IMR-90 (cell line): ENCODE measurements at regions not wholly inside any gene's neighbourhood (a gene's known extent, or its start where the extent isn't known, plus 50 kb on each side); places are given as distances from the start of the nearest gene placed in this dataset.

ENCODE experiments used
- ATAC-seq: fragments of 200-7000 bp; cut with Tn5 transposase; 2 replicates; pipeline ENCODE4 v1.9.1; 2020; ENCODE audit warnings: low read depth, mild to moderate bottlenecking, moderate library complexity
- BruUV-seq: library from RNA; stranded (reverse); fragments of 400-500 nt; replicated peaks from 2 replicates; lab custom pipeline; 2021; lab: Mats Ljungman, UMichigan
- CTCF ChIA-PET: fragments of 300-600 bp; formaldehyde crosslinking; extraction: SDS; loops from one replicate; lab custom pipeline; 2021; ENCODE audit warnings: antibody characterized with exemption; lab: Yijun Ruan, JAX
- POLR2A ChIA-PET: fragments of 300-600 bp; sonication (Branson Sonifier 250); formaldehyde crosslinking; loops from one replicate; lab custom pipeline; 2022; ENCODE audit warnings: antibody characterized with exemption; ENCODE audit not compliant: unreplicated experiment; lab: Charles Lee
- DNase-seq: peaks from one replicate; pipeline ENCODE4 v3.0.0; 2013
- H2AFZ ChIP-seq: replicated peaks from 2 replicates; pipeline ENCODE3; 2013; ENCODE audit warnings: low read length, mild to moderate bottlenecking; ENCODE audit not compliant: poor library complexity
- H2AK5ac ChIP-seq: 2 replicates; pipeline ENCODE4 v1.6.1; 2013; ENCODE audit warnings: low read depth, low read length, inconsistent platforms
- H2AK9ac ChIP-seq: replicated peaks from 2 replicates; pipeline ENCODE3; 2013; ENCODE audit warnings: mild to moderate bottlenecking, low read depth, low read length, moderate library complexity; ENCODE audit not compliant: poor library complexity
- H2BK120ac ChIP-seq: 2 replicates; pipeline ENCODE4 v1.6.1; 2013; ENCODE audit warnings: low read depth, low read length, inconsistent platforms
- H2BK15ac ChIP-seq: 3 replicates; pipeline ENCODE4 v1.6.1; 2013; ENCODE audit warnings: low read depth, low read length, inconsistent platforms
- H2BK20ac ChIP-seq: 2 replicates; pipeline ENCODE4 v1.6.1; 2013; ENCODE audit warnings: low read depth, mild to moderate bottlenecking, inconsistent platforms, low read length, moderate library complexity
- H2BK5ac ChIP-seq: 2 replicates; pipeline ENCODE4 v1.6.1; 2013; ENCODE audit warnings: mild to moderate bottlenecking, low read depth, low read length, inconsistent platforms; ENCODE audit not compliant: poor library complexity, severe bottlenecking
- H3K14ac ChIP-seq: replicated peaks from 2 replicates; pipeline ENCODE4 v1.6.1; 2013; ENCODE audit warnings: low read depth, low read length, inconsistent platforms
- H3K18ac ChIP-seq: 2 replicates; pipeline ENCODE4 v1.6.1; 2013; ENCODE audit warnings: low read depth, low read length, control low read depth
- H3K23ac ChIP-seq: 2 replicates; pipeline ENCODE4 v1.6.1; 2013; ENCODE audit warnings: low read depth, low read length, inconsistent platforms
- H3K27ac ChIP-seq: 2 replicates; pipeline ENCODE4 v1.5.1; 2013; ENCODE audit warnings: mild to moderate bottlenecking, control low read depth, low read length; ENCODE audit not compliant: insufficient read depth
- H3K27me3 ChIP-seq: 2 replicates; pipeline ENCODE4 v1.6.1; 2013; ENCODE audit warnings: low read length; ENCODE audit not compliant: control insufficient read depth, insufficient read depth
- H3K36me3 ChIP-seq: 2 replicates; pipeline ENCODE4 v1.6.1; 2013; ENCODE audit warnings: low read length, mixed read lengths; ENCODE audit not compliant: control insufficient read depth, insufficient read depth
- H3K4ac ChIP-seq: 2 replicates; pipeline ENCODE4 v1.6.1; 2013; ENCODE audit warnings: low read depth, low read length, inconsistent platforms
- H3K4me1 ChIP-seq: 2 replicates; pipeline ENCODE4 v1.6.1; 2013; ENCODE audit warnings: low read length, mixed read lengths; ENCODE audit not compliant: control insufficient read depth, insufficient read depth
- H3K4me2 ChIP-seq: 2 replicates; pipeline ENCODE4 v1.6.1; 2013; ENCODE audit warnings: low read depth, mild to moderate bottlenecking, control low read depth, low read length, moderate library complexity
- H3K4me3 ChIP-seq: 2 replicates; pipeline ENCODE4 v1.5.1; 2013; ENCODE audit warnings: low read depth, mild to moderate bottlenecking, control low read depth, low read length, moderate library complexity; ENCODE audit not compliant: insufficient read depth
- H3K56ac ChIP-seq: 2 replicates; pipeline ENCODE4 v1.6.1; 2013; ENCODE audit warnings: low read length, inconsistent platforms; ENCODE audit not compliant: insufficient read depth; ENCODE audit errors: extremely low read depth
- H3K79me1 ChIP-seq, 2 experiments: 2 replicates each; pipeline ENCODE4 v1.6.1; 2013; ENCODE audit warnings: low read length in 2 of 2, inconsistent platforms in 1 of 2, low read depth in 1 of 2
- H3K9ac ChIP-seq: 2 replicates; pipeline ENCODE4 v1.6.1; 2013; ENCODE audit warnings: low read depth, low read length, control low read depth
- H3K9me1 ChIP-seq: 2 replicates; pipeline ENCODE4 v1.6.1; 2013; ENCODE audit warnings: low read length, inconsistent platforms; ENCODE audit not compliant: insufficient read depth
- H3K9me3 ChIP-seq: 2 replicates; pipeline ENCODE4 v1.6.1; 2013; ENCODE audit warnings: low read length; ENCODE audit not compliant: control insufficient read depth, insufficient read depth
- H4K20me1 ChIP-seq: 2 replicates; pipeline ENCODE4 v1.6.1; 2013; ENCODE audit warnings: low read length, inconsistent platforms; ENCODE audit not compliant: insufficient read depth
- H4K5ac ChIP-seq: 2 replicates; pipeline ENCODE4 v1.6.1; 2013; ENCODE audit warnings: mild to moderate bottlenecking, low read depth, low read length, control low read depth
- H4K8ac ChIP-seq, 2 experiments: 2 replicates each; pipeline ENCODE4 v1.6.1; 2013; ENCODE audit warnings: low read depth in 2 of 2, low read length in 2 of 2, control low read depth in 1 of 2, inconsistent platforms in 1 of 2
- H4K91ac ChIP-seq: 2 replicates; pipeline ENCODE4 v1.6.1; 2013; ENCODE audit warnings: low read depth, low read length, inconsistent platforms; ENCODE audit not compliant: insufficient read depth
- CHD1 ChIP-seq: IDR thresholded peaks from 2 replicates; pipeline ENCODE4 v1.6.1; 2012; ENCODE audit warnings: low read depth, low read length, improper control_type of control experiment
- FOS ChIP-seq: fragments of 150-350 bp; IDR thresholded peaks from 2 replicates; pipeline ENCODE4 v1.6.1; 2016; ENCODE audit warnings: low read depth, low read length
- MAFK ChIP-seq: IDR thresholded peaks from 2 replicates; pipeline ENCODE4 v1.6.1; 2012; ENCODE audit warnings: low read depth, low read length, improper control_type of control experiment
- NFE2L2 ChIP-seq: fragments of 150-350 bp; IDR thresholded peaks from 2 replicates; pipeline ENCODE4 v1.6.1; 2016; ENCODE audit warnings: low read depth, mild to moderate bottlenecking, low read length
- POLR2A ChIP-seq: IDR thresholded peaks from 2 replicates; pipeline ENCODE4 v1.6.1; 2012; ENCODE audit warnings: mild to moderate bottlenecking, low read depth, low read length
- RFX5 ChIP-seq: IDR thresholded peaks from 2 replicates; pipeline ENCODE4 v1.8.0; 2012; ENCODE audit warnings: low read depth, mild to moderate bottlenecking, low read length, moderate library complexity
- WGBS, 2 experiments: methylation state at CpG; one replicate each; pipeline versions ENCODE4 v1.1.5 to v1.1.7; 2013; ENCODE audit warnings: missing lambda C conversion rate in 2 of 2; ENCODE audit not compliant: insufficient read length in 1 of 2; ENCODE audit errors: extremely low coverage in 2 of 2; 5-methylcytosine and 5-hydroxymethylcytosine counted together
- dilution Hi-C: fragments of 300-500 bp; cut with HindIII; formaldehyde crosslinking; loops from one replicate; pipeline ENCODE4 v1.14.3; 2018; ENCODE audit warnings: low sequenced_read_pairs; ENCODE audit not compliant: unreplicated experiment
- in situ Hi-C: fragments of 300-500 bp; cut with MboI; formaldehyde crosslinking; loops from 3 replicates; pipeline ENCODE4 v1.14.3; 2019; ENCODE audit warnings: low sequenced_read_pairs, inconsistent platforms, mixed read lengths
- intact Hi-C: fragments of 100-400 bp; cut with micrococcal nuclease; formaldehyde crosslinking; loops from 2 replicates; pipeline ENCODE4 v1.10.0; 2022
- TF ChIP-seq, protein P1 (sequence below): fragments of 150-350 bp; IDR thresholded peaks from 2 replicates; pipeline ENCODE4 v1.6.1; 2017; ENCODE audit warnings: mild to moderate bottlenecking, antibody characterized with exemption, low read length, low read depth
- TF ChIP-seq, protein P2 (sequence below): fragments of 150-350 bp; IDR thresholded peaks from 2 replicates; pipeline ENCODE4 v1.6.1; 2016; ENCODE audit warnings: low read depth, mild to moderate bottlenecking, low read length, moderate library complexity, borderline replicate concordance

DNA sequence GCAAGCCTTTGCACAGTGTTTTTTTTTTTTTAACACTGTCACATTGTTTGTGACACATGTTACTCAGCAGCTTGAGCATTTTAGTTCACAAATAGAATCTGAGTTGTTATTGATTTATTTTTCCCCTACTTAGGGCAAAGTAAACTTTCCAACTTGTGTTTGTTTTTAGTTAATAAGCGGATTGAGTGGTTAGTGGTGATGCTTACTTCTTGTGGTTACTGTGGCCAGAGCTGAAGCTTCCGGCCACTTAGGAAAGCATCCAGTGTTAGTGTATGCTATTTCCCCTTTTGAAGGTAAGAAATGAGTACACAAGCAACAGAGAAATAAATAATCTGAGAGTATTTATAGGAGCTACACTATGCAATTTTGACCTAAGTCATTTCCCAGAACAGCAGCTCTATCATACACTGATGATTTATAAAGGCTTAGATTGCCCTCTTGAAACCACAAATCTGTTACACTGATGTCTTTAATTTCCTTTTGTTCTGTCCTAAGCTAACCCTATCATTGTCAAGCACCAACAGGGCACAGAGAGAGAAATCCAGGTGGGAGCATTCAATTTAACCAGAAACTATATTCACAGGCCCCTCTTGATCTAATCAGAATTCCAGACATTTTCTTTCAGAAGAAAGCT lies 2464.6 kb downstream of the PCDH7 start:
- Histone ChIP-seq H4K5ac (no peak overlapping the region), H3K4ac (no peak overlapping the region), H3K4me1 (no peaks in the 10 kb centered on the region), H3K36me3 (no peaks in the 10 kb centered on the region), H3K79me1 (no peaks in the 10 kb centered on the region), H3K14ac (no peak overlapping the region), H3K9me1 (no peaks in the 10 kb centered on the region), H3K9ac (no peak overlapping the region), H3K23ac (no peak overlapping the region), H3K56ac (no peak overlapping the region), H2AK5ac (no peak overlapping the region), H4K91ac (no peak overlapping the region), H4K8ac (no peak overlapping the region), H3K4me3 (no peak overlapping the region), H2AK9ac (no peak overlapping the region), H2AFZ (no peak overlapping the region), H2BK120ac (no peak overlapping the region), H2BK15ac (no peak overlapping the region), H2BK5ac (no peak overlapping the region), H3K18ac (no peak overlapping the region), H2BK20ac (no peak overlapping the region), H3K9me3 (peaks cover 13% of the 10 kb centered on the region), H4K20me1 (no peaks in the 10 kb centered on the region), H3K27ac (no peak overlapping the region), H3K4me2 (no peak overlapping the region), H3K27me3 (no peaks in the 10 kb centered on the region)
- no CpG with 5 or more reads among the region's 2 CpGs for WGBS, 2 experiments
- TF ChIP-seq POLR2A (no peak), FOS (no peak), MAFK (no peak), RFX5 (no peak), CHD1 (no peak), NFE2L2 (no peak)
- TF ChIP-seq, protein P1, sequence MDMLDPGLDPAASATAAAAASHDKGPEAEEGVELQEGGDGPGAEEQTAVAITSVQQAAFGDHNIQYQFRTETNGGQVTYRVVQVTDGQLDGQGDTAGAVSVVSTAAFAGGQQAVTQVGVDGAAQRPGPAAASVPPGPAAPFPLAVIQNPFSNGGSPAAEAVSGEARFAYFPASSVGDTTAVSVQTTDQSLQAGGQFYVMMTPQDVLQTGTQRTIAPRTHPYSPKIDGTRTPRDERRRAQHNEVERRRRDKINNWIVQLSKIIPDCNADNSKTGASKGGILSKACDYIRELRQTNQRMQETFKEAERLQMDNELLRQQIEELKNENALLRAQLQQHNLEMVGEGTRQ, result no peak
- TF ChIP-seq, protein P2, sequence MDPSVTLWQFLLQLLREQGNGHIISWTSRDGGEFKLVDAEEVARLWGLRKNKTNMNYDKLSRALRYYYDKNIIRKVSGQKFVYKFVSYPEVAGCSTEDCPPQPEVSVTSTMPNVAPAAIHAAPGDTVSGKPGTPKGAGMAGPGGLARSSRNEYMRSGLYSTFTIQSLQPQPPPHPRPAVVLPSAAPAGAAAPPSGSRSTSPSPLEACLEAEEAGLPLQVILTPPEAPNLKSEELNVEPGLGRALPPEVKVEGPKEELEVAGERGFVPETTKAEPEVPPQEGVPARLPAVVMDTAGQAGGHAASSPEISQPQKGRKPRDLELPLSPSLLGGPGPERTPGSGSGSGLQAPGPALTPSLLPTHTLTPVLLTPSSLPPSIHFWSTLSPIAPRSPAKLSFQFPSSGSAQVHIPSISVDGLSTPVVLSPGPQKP, result no peak
- ChIA-PET CTCF (no interaction called here), POLR2A (interaction anchor here (0.6 kb wide), 1 partner anchor 1530 kb away, joined by 3 read pairs; no protein-coding TSS in a partner anchor)
- intact Hi-C loops (no loop called here), dilution Hi-C loops (no loop called here), in situ Hi-C loops (no loop called here)
- DNase-seq (no peak), ATAC-seq (no peak)
- no TSS peak for BruUV-seq
